ENCODE measurements at regions not wholly inside any gene's neighbourhood (a gene's known extent, or its start where the extent isn't known, plus 50 kb on each side); places are given as distances from the start of the nearest gene placed in this dataset.

GRCh38 chr11:11733246-11733747 is 108.5 kb upstream of the USP47 start:
- no peak overlapping the region for H3K4me3 ChIP-seq (ENCODE audit: low read depth, low read length)
- no peak for TF ChIP-seq CTCF (IDR thresholded peaks at IDR 0.05; ENCODE audit: borderline replicate concordance, insufficient read depth, low read depth, low read length)

GRCh38 chr11:11732116-11732515 is 109.7 kb upstream of the USP47 start:
- TF ChIP-seq CTCF (IDR thresholded peaks at IDR 0.05; ENCODE audit: borderline replicate concordance, insufficient read depth, low read depth, low read length): no peak
- no peak overlapping the region for H3K4me3 ChIP-seq (ENCODE audit: low read depth, low read length)

- TF ChIP-seq CTCF (IDR thresholded peaks at IDR 0.05; ENCODE audit: borderline replicate concordance, insufficient read depth, low read depth, low read length): no peak
- no peak overlapping the region for H3K4me3 ChIP-seq (ENCODE audit: low read depth, low read length)
These were observed 109.7 kb upstream of the GALNT18 start for GRCh38 chr11:11731311-11732083.

GRCh38 chr11:11728386-11728785 is 106.6 kb upstream of the GALNT18 start:
- H3K4me3 ChIP-seq (ENCODE audit: low read depth, low read length): no peak overlapping the region
- no peak for TF ChIP-seq CTCF (IDR thresholded peaks at IDR 0.05; ENCODE audit: borderline replicate concordance, insufficient read depth, low read depth, low read length)

GRCh38 chr11:11725438-11725837 is 103.6 kb upstream of the GALNT18 start:
- TF ChIP-seq CTCF (IDR thresholded peaks at IDR 0.05; ENCODE audit: borderline replicate concordance, insufficient read depth, low read depth, low read length): no peak
- no peak overlapping the region for H3K4me3 ChIP-seq (ENCODE audit: low read depth, low read length)

GRCh38 chr11:11724994-11725393 is 103.2 kb upstream of the GALNT18 start:
- TF ChIP-seq CTCF (IDR thresholded peaks at IDR 0.05; ENCODE audit: borderline replicate concordance, insufficient read depth, low read depth, low read length): no peak
- no peak overlapping the region for H3K4me3 ChIP-seq (ENCODE audit: low read depth, low read length)

GRCh38 chr11:11722861-11723260 is 101.1 kb upstream of the GALNT18 start:
- no peak for TF ChIP-seq CTCF (IDR thresholded peaks at IDR 0.05; ENCODE audit: borderline replicate concordance, insufficient read depth, low read depth, low read length)

More at GRCh38 chr11:11722861-11723260, 101.1 kb upstream of the GALNT18 start:
- no peak overlapping the region for H3K4me3 ChIP-seq (ENCODE audit: low read depth, low read length)

Measured in GM12875 (cell line).